Activated gamma-delta T cell treated with anti-CD3 and anti-CD28 coated beads, Interleukin-2, amount 50 U/mL, for 16 hours (primary cell): ENCODE measurements at regions not wholly inside any gene's neighbourhood (a gene's known extent, or its start where the extent isn't known, plus 50 kb on each side); places are given as distances from the start of the nearest gene placed in this dataset.

Experiments
- DNase-seq: peaks from one replicate; pipeline ENCODE4 v3.0.0-alpha.2; 2020; ENCODE audit warnings: low read depth

- no peak for DNase-seq
Measured at GRCh38 chr2:121159291-121160071, 125.5 kb downstream of the TFCP2L1 start.

DNA sequence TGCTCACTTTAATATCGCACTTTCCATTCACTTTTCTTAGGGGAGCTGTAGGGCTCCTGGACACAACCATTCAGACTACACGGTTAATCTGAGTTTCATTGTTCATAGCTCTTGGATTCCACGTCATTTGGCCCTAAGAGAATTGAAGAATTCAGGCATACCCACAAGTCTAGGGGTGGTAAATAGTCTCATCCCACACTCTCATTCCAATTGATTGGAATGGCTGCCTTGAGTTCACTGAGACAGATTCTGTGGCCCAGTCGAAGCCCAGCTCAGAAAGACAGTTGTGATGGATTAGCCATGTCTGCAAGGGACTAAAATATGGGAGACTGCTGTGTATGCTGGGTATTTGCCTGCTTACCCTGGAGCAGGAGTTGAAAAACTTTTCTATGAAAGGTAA is 124.6 kb downstream of the TFCP2L1 start:
- DNase-seq: no peak

- no peak for DNase-seq
Measured at GRCh38 chr2:121161272-121161671, 123.7 kb downstream of the TFCP2L1 start.

GRCh38 chr2:121162893-121163292 is 122.1 kb downstream of the TFCP2L1 start:
- no peak for DNase-seq

DNA sequence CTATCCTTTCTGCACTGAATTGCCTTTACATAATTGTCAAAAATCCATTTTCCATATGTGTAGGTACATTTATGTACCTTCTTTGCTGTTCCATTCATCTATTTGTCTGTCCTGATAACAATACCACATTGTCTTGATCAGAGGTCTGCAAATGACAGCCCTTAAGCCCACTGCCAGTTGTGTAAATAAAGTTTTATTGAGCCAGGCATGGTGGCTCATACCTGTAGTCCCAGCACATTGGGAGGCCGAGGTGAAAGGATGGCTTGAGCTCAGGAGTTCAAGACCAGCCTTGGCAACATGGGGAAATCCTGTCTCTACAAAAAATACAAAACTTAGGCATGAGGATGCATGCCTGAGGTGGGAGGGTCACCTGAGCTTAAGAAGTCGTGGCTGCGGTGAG is 121.0 kb downstream of the TFCP2L1 start:
- no peak for DNase-seq

DNA sequence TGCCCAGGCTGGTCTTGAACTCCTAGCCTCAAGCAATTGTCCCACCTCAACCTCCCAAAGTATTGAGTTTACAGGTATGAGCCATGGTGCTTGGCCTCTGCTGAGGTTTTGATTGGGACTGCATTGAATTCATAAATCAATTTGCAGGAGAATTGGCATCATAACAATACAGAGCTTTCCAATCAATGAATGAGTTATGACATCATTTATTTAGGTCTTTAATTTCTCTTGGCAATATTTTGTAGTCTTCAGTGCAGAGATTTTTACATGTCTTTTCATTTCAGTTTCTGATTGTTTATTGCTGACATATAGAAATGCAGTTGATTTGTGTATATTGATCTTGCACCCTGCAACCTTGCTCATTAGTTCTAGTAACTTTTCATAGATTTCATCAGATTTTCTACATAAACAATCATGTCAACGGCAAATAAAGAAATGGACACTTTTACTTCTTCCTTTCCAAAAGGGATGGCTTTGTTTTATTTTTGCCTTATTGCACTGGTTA is 119.9 kb downstream of the TFCP2L1 start:
- DNase-seq: no peak
